NCI-H226 (cell line): ENCODE measurements at regions not wholly inside any gene's neighbourhood (a gene's known extent, or its start where the extent isn't known, plus 50 kb on each side); places are given as distances from the start of the nearest gene placed in this dataset.
"Not testable (repeated sequence)": the region's sequence is repeated elsewhere in the genome, so short reads cannot be mapped to it uniquely, and the experiment has no call there.

ENCODE experiments used
- DNase-seq: peaks from one replicate; pipeline ENCODE4 v3.0.0-alpha.2; 2015

GRCh38 chr5:18380729-18381362 is 746.6 kb downstream of the TAF11L14 start:
- DNase-seq, result no peak

- peak; percentile 9 for DNase-seq
Observed at GRCh38 chr5:18393565-18394442, 759.5 kb downstream of the TAF11L14 start.

GRCh38 chr5:18394443-18394804 is 760.2 kb downstream of the TAF11L14 start:
- no peak for DNase-seq

GRCh38 chr5:18395126-18396110 is 761.2 kb downstream of the TAF11L14 start:
- DNase-seq, result no peak

- DNase-seq, result no peak
Observed at GRCh38 chr5:18397371-18397770, 763.1 kb downstream of the TAF11L14 start.

GRCh38 chr5:18397891-18398290 is 763.6 kb downstream of the TAF11L14 start:
- DNase-seq, result no peak

GRCh38 chr5:18399461-18400327 is 765.4 kb downstream of the TAF11L14 start:
- DNase-seq, result not testable (repeated sequence)

GRCh38 chr5:18403141-18403540 is 768.9 kb downstream of the TAF11L14 start:
- no peak for DNase-seq

- DNase-seq, result no peak
Observed at GRCh38 chr5:18403941-18404438, 769.7 kb downstream of the TAF11L14 start.

GRCh38 chr5:18420711-18421110 is 786.5 kb downstream of the TAF11L14 start:
- no peak for DNase-seq

GRCh38 chr5:18433336-18433735 is 799.1 kb downstream of the TAF11L14 start:
- no peak for DNase-seq

GRCh38 chr5:18438126-18438525 is 803.9 kb downstream of the TAF11L14 start:
- no peak for DNase-seq

GRCh38 chr5:18455521-18455920 is 821.3 kb downstream of the TAF11L14 start:
- no peak for DNase-seq

GRCh38 chr5:18457255-18457654 is 823.0 kb downstream of the TAF11L14 start:
- no peak for DNase-seq

GRCh38 chr5:18461766-18462165 is 827.5 kb downstream of the TAF11L14 start:
- DNase-seq, result no peak

GRCh38 chr5:18465833-18466681 is 831.8 kb downstream of the TAF11L14 start:
- DNase-seq, result no peak

GRCh38 chr5:18466731-18467130 is 832.5 kb downstream of the TAF11L14 start:
- DNase-seq, result no peak

GRCh38 chr5:18471791-18472190 is 837.5 kb downstream of the TAF11L14 start:
- not testable (repeated sequence) for DNase-seq

GRCh38 chr5:18483451-18483850 is 849.2 kb downstream of the TAF11L14 start:
- no peak for DNase-seq

- no peak for DNase-seq
Observed at GRCh38 chr5:18487928-18488480, 853.7 kb downstream of the TAF11L14 start.

GRCh38 chr5:18489703-18490102 is 855.4 kb downstream of the TAF11L14 start:
- no peak for DNase-seq
